IMR-90 (cell line): ENCODE measurements at regions not wholly inside any gene's neighbourhood (a gene's known extent, or its start where the extent isn't known, plus 50 kb on each side); places are given as distances from the start of the nearest gene placed in this dataset.

ENCODE experiments used
- ATAC-seq: fragments of 200-7000 bp; cut with Tn5 transposase; 2 replicates; pipeline ENCODE4 v1.9.1; 2020; ENCODE audit warnings: low read depth, mild to moderate bottlenecking, moderate library complexity
- BruUV-seq: library from RNA; stranded (reverse); fragments of 400-500 nt; replicated peaks from 2 replicates; lab custom pipeline; 2021; lab: Mats Ljungman, UMichigan
- CTCF ChIA-PET: fragments of 300-600 bp; formaldehyde crosslinking; extraction: SDS; loops from one replicate; lab custom pipeline; 2021; ENCODE audit warnings: antibody characterized with exemption; lab: Yijun Ruan, JAX
- POLR2A ChIA-PET: fragments of 300-600 bp; sonication (Branson Sonifier 250); formaldehyde crosslinking; loops from one replicate; lab custom pipeline; 2022; ENCODE audit warnings: antibody characterized with exemption; ENCODE audit not compliant: unreplicated experiment; lab: Charles Lee
- DNase-seq: peaks from one replicate; pipeline ENCODE4 v3.0.0; 2013
- H2AFZ ChIP-seq: replicated peaks from 2 replicates; pipeline ENCODE3; 2013; ENCODE audit warnings: low read length, mild to moderate bottlenecking; ENCODE audit not compliant: poor library complexity
- H2AK5ac ChIP-seq: 2 replicates; pipeline ENCODE4 v1.6.1; 2013; ENCODE audit warnings: low read depth, low read length, inconsistent platforms
- H2AK9ac ChIP-seq: replicated peaks from 2 replicates; pipeline ENCODE3; 2013; ENCODE audit warnings: mild to moderate bottlenecking, low read depth, low read length, moderate library complexity; ENCODE audit not compliant: poor library complexity
- H2BK120ac ChIP-seq: 2 replicates; pipeline ENCODE4 v1.6.1; 2013; ENCODE audit warnings: low read depth, low read length, inconsistent platforms
- H2BK15ac ChIP-seq: 3 replicates; pipeline ENCODE4 v1.6.1; 2013; ENCODE audit warnings: low read depth, low read length, inconsistent platforms
- H2BK20ac ChIP-seq: 2 replicates; pipeline ENCODE4 v1.6.1; 2013; ENCODE audit warnings: low read depth, mild to moderate bottlenecking, inconsistent platforms, low read length, moderate library complexity
- H2BK5ac ChIP-seq: 2 replicates; pipeline ENCODE4 v1.6.1; 2013; ENCODE audit warnings: mild to moderate bottlenecking, low read depth, low read length, inconsistent platforms; ENCODE audit not compliant: poor library complexity, severe bottlenecking
- H3K14ac ChIP-seq: replicated peaks from 2 replicates; pipeline ENCODE4 v1.6.1; 2013; ENCODE audit warnings: low read depth, low read length, inconsistent platforms
- H3K18ac ChIP-seq: 2 replicates; pipeline ENCODE4 v1.6.1; 2013; ENCODE audit warnings: low read depth, low read length, control low read depth
- H3K23ac ChIP-seq: 2 replicates; pipeline ENCODE4 v1.6.1; 2013; ENCODE audit warnings: low read depth, low read length, inconsistent platforms
- H3K27ac ChIP-seq: 2 replicates; pipeline ENCODE4 v1.5.1; 2013; ENCODE audit warnings: mild to moderate bottlenecking, control low read depth, low read length; ENCODE audit not compliant: insufficient read depth
- H3K27me3 ChIP-seq: 2 replicates; pipeline ENCODE4 v1.6.1; 2013; ENCODE audit warnings: low read length; ENCODE audit not compliant: control insufficient read depth, insufficient read depth
- H3K36me3 ChIP-seq: 2 replicates; pipeline ENCODE4 v1.6.1; 2013; ENCODE audit warnings: low read length, mixed read lengths; ENCODE audit not compliant: control insufficient read depth, insufficient read depth
- H3K4ac ChIP-seq: 2 replicates; pipeline ENCODE4 v1.6.1; 2013; ENCODE audit warnings: low read depth, low read length, inconsistent platforms
- H3K4me1 ChIP-seq: 2 replicates; pipeline ENCODE4 v1.6.1; 2013; ENCODE audit warnings: low read length, mixed read lengths; ENCODE audit not compliant: control insufficient read depth, insufficient read depth
- H3K4me2 ChIP-seq: 2 replicates; pipeline ENCODE4 v1.6.1; 2013; ENCODE audit warnings: low read depth, mild to moderate bottlenecking, control low read depth, low read length, moderate library complexity
- H3K4me3 ChIP-seq: 2 replicates; pipeline ENCODE4 v1.5.1; 2013; ENCODE audit warnings: low read depth, mild to moderate bottlenecking, control low read depth, low read length, moderate library complexity; ENCODE audit not compliant: insufficient read depth
- H3K56ac ChIP-seq: 2 replicates; pipeline ENCODE4 v1.6.1; 2013; ENCODE audit warnings: low read length, inconsistent platforms; ENCODE audit not compliant: insufficient read depth; ENCODE audit errors: extremely low read depth
- H3K79me1 ChIP-seq, 2 experiments: 2 replicates each; pipeline ENCODE4 v1.6.1; 2013; ENCODE audit warnings: low read length in 2 of 2, inconsistent platforms in 1 of 2, low read depth in 1 of 2
- H3K9ac ChIP-seq: 2 replicates; pipeline ENCODE4 v1.6.1; 2013; ENCODE audit warnings: low read depth, low read length, control low read depth
- H3K9me1 ChIP-seq: 2 replicates; pipeline ENCODE4 v1.6.1; 2013; ENCODE audit warnings: low read length, inconsistent platforms; ENCODE audit not compliant: insufficient read depth
- H3K9me3 ChIP-seq: 2 replicates; pipeline ENCODE4 v1.6.1; 2013; ENCODE audit warnings: low read length; ENCODE audit not compliant: control insufficient read depth, insufficient read depth
- H4K20me1 ChIP-seq: 2 replicates; pipeline ENCODE4 v1.6.1; 2013; ENCODE audit warnings: low read length, inconsistent platforms; ENCODE audit not compliant: insufficient read depth
- H4K5ac ChIP-seq: 2 replicates; pipeline ENCODE4 v1.6.1; 2013; ENCODE audit warnings: mild to moderate bottlenecking, low read depth, low read length, control low read depth
- H4K8ac ChIP-seq, 2 experiments: 2 replicates each; pipeline ENCODE4 v1.6.1; 2013; ENCODE audit warnings: low read depth in 2 of 2, low read length in 2 of 2, control low read depth in 1 of 2, inconsistent platforms in 1 of 2
- H4K91ac ChIP-seq: 2 replicates; pipeline ENCODE4 v1.6.1; 2013; ENCODE audit warnings: low read depth, low read length, inconsistent platforms; ENCODE audit not compliant: insufficient read depth
- BHLHE40 ChIP-seq: fragments of 150-350 bp; IDR thresholded peaks from 2 replicates; pipeline ENCODE4 v1.6.1; 2016; ENCODE audit warnings: mild to moderate bottlenecking, low read depth, low read length
- CEBPB ChIP-seq: IDR thresholded peaks from 2 replicates; pipeline ENCODE4 v1.6.1; 2012; ENCODE audit warnings: low read depth, low read length, improper control_type of control experiment
- CHD1 ChIP-seq: IDR thresholded peaks from 2 replicates; pipeline ENCODE4 v1.6.1; 2012; ENCODE audit warnings: low read depth, low read length, improper control_type of control experiment
- FOS ChIP-seq: fragments of 150-350 bp; IDR thresholded peaks from 2 replicates; pipeline ENCODE4 v1.6.1; 2016; ENCODE audit warnings: low read depth, low read length
- MAFK ChIP-seq: IDR thresholded peaks from 2 replicates; pipeline ENCODE4 v1.6.1; 2012; ENCODE audit warnings: low read depth, low read length, improper control_type of control experiment
- MAZ ChIP-seq: IDR thresholded peaks from 2 replicates; pipeline ENCODE4 v1.6.1; 2012; ENCODE audit warnings: low read depth, mild to moderate bottlenecking, low read length, improper control_type of control experiment, moderate library complexity, borderline replicate concordance
- MXI1 ChIP-seq: IDR thresholded peaks from 2 replicates; pipeline ENCODE4 v1.6.1; 2012; ENCODE audit warnings: low read depth, mild to moderate bottlenecking, low read length, moderate library complexity, borderline replicate concordance
- NFE2L2 ChIP-seq: fragments of 150-350 bp; IDR thresholded peaks from 2 replicates; pipeline ENCODE4 v1.6.1; 2016; ENCODE audit warnings: low read depth, mild to moderate bottlenecking, low read length
- POLR2A ChIP-seq: IDR thresholded peaks from 2 replicates; pipeline ENCODE4 v1.6.1; 2012; ENCODE audit warnings: mild to moderate bottlenecking, low read depth, low read length
- RAD21 ChIP-seq: IDR thresholded peaks from 2 replicates; pipeline ENCODE4 v1.6.1; 2012; ENCODE audit warnings: low read length, improper control_type of control experiment
- RCOR1 ChIP-seq: IDR thresholded peaks from 2 replicates; pipeline ENCODE4 v1.6.1; 2012; ENCODE audit warnings: mild to moderate bottlenecking, low read length, improper control_type of control experiment; ENCODE audit not compliant: insufficient replicate concordance
- RFX5 ChIP-seq: IDR thresholded peaks from 2 replicates; pipeline ENCODE4 v1.8.0; 2012; ENCODE audit warnings: low read depth, mild to moderate bottlenecking, low read length, moderate library complexity
- SMC3 ChIP-seq: fragments of 150-350 bp; IDR thresholded peaks from 2 replicates; pipeline ENCODE4 v1.6.1; 2016; ENCODE audit warnings: low read depth, mild to moderate bottlenecking, antibody characterized with exemption, low read length, moderate library complexity
- WGBS, 2 experiments: methylation state at CpG; one replicate each; pipeline versions ENCODE4 v1.1.5 to v1.1.7; 2013; ENCODE audit warnings: missing lambda C conversion rate in 2 of 2; ENCODE audit not compliant: insufficient read length in 1 of 2; ENCODE audit errors: extremely low coverage in 2 of 2; 5-methylcytosine and 5-hydroxymethylcytosine counted together
- dilution Hi-C: fragments of 300-500 bp; cut with HindIII; formaldehyde crosslinking; loops from one replicate; pipeline ENCODE4 v1.14.3; 2018; ENCODE audit warnings: low sequenced_read_pairs; ENCODE audit not compliant: unreplicated experiment
- in situ Hi-C: fragments of 300-500 bp; cut with MboI; formaldehyde crosslinking; loops from 3 replicates; pipeline ENCODE4 v1.14.3; 2019; ENCODE audit warnings: low sequenced_read_pairs, inconsistent platforms, mixed read lengths
- intact Hi-C: fragments of 100-400 bp; cut with micrococcal nuclease; formaldehyde crosslinking; loops from 2 replicates; pipeline ENCODE4 v1.10.0; 2022
- TF ChIP-seq, protein P1 (sequence below): fragments of 150-350 bp; IDR thresholded peaks from 2 replicates; pipeline ENCODE4 v1.6.1; 2017; ENCODE audit warnings: mild to moderate bottlenecking, antibody characterized with exemption, low read length, low read depth
- TF ChIP-seq, protein P2 (sequence below): fragments of 150-350 bp; IDR thresholded peaks from 2 replicates; pipeline ENCODE4 v1.6.1; 2016; ENCODE audit warnings: low read depth, mild to moderate bottlenecking, low read length, moderate library complexity, borderline replicate concordance
- TF ChIP-seq, protein P3 (sequence below): conservative IDR thresholded peaks from 2 replicates; pipeline ENCODE4 v1.5.1; 2012; ENCODE audit warnings: mild to moderate bottlenecking, low read depth, low read length, improper control_type of control experiment

DNA sequence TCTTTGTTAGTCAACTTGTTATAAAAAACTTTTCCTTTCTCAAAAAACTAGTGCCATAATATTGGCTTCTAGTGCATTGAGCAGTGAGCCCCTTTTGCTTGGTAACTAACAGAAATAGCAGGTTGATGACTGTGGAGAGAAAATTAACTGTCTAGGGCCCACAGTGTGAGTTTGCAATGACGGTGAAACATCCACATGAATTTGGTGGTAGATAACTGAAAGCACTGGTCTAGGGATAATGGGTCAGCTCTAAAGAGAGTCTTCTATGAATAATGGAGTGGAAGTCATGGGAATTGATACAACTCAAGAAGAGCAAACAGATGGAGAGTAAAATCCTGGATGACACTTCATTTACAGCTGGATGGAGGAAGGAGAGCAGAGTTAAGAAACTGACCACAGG, 245.4 kb downstream of the METTL4 start:
- H4K20me1 ChIP-seq = no peaks in the 10 kb centered on the region
- TF ChIP-seq RCOR1 (no peak), POLR2A (no peak), CEBPB (no peak), FOS (no peak), MAFK (no peak), NFE2L2 (no peak), CHD1 (no peak), SMC3 (no peak), RFX5 (no peak), RAD21 (no peak), MAZ (no peak), BHLHE40 (no peak), MXI1 (no peak)
- TF ChIP-seq, protein P1, sequence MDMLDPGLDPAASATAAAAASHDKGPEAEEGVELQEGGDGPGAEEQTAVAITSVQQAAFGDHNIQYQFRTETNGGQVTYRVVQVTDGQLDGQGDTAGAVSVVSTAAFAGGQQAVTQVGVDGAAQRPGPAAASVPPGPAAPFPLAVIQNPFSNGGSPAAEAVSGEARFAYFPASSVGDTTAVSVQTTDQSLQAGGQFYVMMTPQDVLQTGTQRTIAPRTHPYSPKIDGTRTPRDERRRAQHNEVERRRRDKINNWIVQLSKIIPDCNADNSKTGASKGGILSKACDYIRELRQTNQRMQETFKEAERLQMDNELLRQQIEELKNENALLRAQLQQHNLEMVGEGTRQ = no peak
- TF ChIP-seq, protein P2, sequence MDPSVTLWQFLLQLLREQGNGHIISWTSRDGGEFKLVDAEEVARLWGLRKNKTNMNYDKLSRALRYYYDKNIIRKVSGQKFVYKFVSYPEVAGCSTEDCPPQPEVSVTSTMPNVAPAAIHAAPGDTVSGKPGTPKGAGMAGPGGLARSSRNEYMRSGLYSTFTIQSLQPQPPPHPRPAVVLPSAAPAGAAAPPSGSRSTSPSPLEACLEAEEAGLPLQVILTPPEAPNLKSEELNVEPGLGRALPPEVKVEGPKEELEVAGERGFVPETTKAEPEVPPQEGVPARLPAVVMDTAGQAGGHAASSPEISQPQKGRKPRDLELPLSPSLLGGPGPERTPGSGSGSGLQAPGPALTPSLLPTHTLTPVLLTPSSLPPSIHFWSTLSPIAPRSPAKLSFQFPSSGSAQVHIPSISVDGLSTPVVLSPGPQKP = no peak
- TF ChIP-seq, protein P3, sequence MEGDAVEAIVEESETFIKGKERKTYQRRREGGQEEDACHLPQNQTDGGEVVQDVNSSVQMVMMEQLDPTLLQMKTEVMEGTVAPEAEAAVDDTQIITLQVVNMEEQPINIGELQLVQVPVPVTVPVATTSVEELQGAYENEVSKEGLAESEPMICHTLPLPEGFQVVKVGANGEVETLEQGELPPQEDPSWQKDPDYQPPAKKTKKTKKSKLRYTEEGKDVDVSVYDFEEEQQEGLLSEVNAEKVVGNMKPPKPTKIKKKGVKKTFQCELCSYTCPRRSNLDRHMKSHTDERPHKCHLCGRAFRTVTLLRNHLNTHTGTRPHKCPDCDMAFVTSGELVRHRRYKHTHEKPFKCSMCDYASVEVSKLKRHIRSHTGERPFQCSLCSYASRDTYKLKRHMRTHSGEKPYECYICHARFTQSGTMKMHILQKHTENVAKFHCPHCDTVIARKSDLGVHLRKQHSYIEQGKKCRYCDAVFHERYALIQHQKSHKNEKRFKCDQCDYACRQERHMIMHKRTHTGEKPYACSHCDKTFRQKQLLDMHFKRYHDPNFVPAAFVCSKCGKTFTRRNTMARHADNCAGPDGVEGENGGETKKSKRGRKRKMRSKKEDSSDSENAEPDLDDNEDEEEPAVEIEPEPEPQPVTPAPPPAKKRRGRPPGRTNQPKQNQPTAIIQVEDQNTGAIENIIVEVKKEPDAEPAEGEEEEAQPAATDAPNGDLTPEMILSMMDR = no peak
- H3K4me3 ChIP-seq = no peak overlapping the region
- ChIA-PET POLR2A (no interaction called here), CTCF (interaction anchor here (0.8 to 1.2 kb wide), 2 partner anchors 10 to 41 kb away, joined by 3 to 4 read pairs; no protein-coding TSS in a partner anchor)
- no peaks in the 10 kb centered on the region for H3K36me3 ChIP-seq
- H3K4ac ChIP-seq = no peak overlapping the region
- dilution Hi-C loops (no loop called here), in situ Hi-C loops (no loop called here), intact Hi-C loops (no loop called here)
- no peak overlapping the region for H2BK5ac ChIP-seq
- H3K27ac ChIP-seq = no peak overlapping the region
- no peak for DNase-seq
- no peak overlapping the region for H2BK20ac ChIP-seq
- no peaks in the 10 kb centered on the region for H3K4me1 ChIP-seq
- no peak overlapping the region for H3K56ac ChIP-seq
- WGBS, 2 experiments = 50% methylated on average over 1 of the region's 1 CpG; no CpG with 5 or more reads in 1 of the 2 experiments
- no peak overlapping the region for H3K9ac ChIP-seq
- H3K14ac ChIP-seq = no peak overlapping the region
- no peaks in the 10 kb centered on the region for H3K79me1 ChIP-seq
- H3K27me3 ChIP-seq = peaks cover 6% of the 10 kb centered on the region
- no peaks in the 10 kb centered on the region for H3K9me3 ChIP-seq
- no peak overlapping the region for H3K18ac ChIP-seq
- H3K4me2 ChIP-seq = no peak overlapping the region
- BruUV-seq = no TSS peak
- no peak overlapping the region for H2BK120ac ChIP-seq
- no peaks in the 10 kb centered on the region for H3K9me1 ChIP-seq
- no peak overlapping the region for H4K8ac ChIP-seq
- no peak overlapping the region for H2AK9ac ChIP-seq
- H3K23ac ChIP-seq = no peak overlapping the region
- ATAC-seq = no peak
- no peak overlapping the region for H4K5ac ChIP-seq
- H2BK15ac ChIP-seq = no peak overlapping the region
- no peak overlapping the region for H4K91ac ChIP-seq
- H2AFZ ChIP-seq = no peak overlapping the region
- H2AK5ac ChIP-seq = no peak overlapping the region
